ENCODE measurements at regions not wholly inside any gene's neighbourhood (a gene's known extent, or its start where the extent isn't known, plus 50 kb on each side); places are given as distances from the start of the nearest gene placed in this dataset.

GRCh38 chr6:84501315-84501714 lies 263.1 kb downstream of the TBX18 start (continued):
- TF ChIP-seq RNF2 (IDR thresholded peaks at IDR 0.05; ENCODE audit: borderline replicate concordance, low read depth, low read length, missing control alignments, poor library complexity, severe bottlenecking) (no peak), SIRT6 (IDR thresholded peaks at IDR 0.05; ENCODE audit: low read length) (no peak)

All from H1 (cell line).